ENCODE measurements at regions not wholly inside any gene's neighbourhood (a gene's known extent, or its start where the extent isn't known, plus 50 kb on each side); places are given as distances from the start of the nearest gene placed in this dataset.

- Histone ChIP-seq H4K20me1 (ENCODE audit: insufficient read depth) (no peaks in the 10 kb centered on the region), H3K27ac (ENCODE audit: low read length) (no peak overlapping the region), H3K27me3 (ENCODE audit: insufficient read depth, low read depth, low read length) (no peaks in the 10 kb centered on the region), H2AFZ (ENCODE audit: low read depth, low read length) (no peak overlapping the region), H3K4me3 (ENCODE audit: low read length) (no peak overlapping the region), H3K9me2 (ENCODE audit: insufficient read depth, low read length) (no peaks in the 10 kb centered on the region), H3F3A (ENCODE audit: insufficient read depth, low read length, poor library complexity, severe bottlenecking) (no peaks in the 10 kb centered on the region), H3K9ac (ENCODE audit: low read length) (no peak overlapping the region), H3K36me3 (ENCODE audit: insufficient read depth, low read length) (no peaks in the 10 kb centered on the region), H3K4me2 (ENCODE audit: low read length) (no peak overlapping the region), H3K9me3 (ENCODE audit: low read length) (no peaks in the 10 kb centered on the region), H3K79me2 (replicated peaks; ENCODE audit: insufficient read depth, low read length) (no peaks in the 10 kb centered on the region)
- TF ChIP-seq TAF1 (IDR thresholded peaks at IDR 0.05; ENCODE audit: low read depth), result no peak
- TF ChIP-seq, protein P1, sequence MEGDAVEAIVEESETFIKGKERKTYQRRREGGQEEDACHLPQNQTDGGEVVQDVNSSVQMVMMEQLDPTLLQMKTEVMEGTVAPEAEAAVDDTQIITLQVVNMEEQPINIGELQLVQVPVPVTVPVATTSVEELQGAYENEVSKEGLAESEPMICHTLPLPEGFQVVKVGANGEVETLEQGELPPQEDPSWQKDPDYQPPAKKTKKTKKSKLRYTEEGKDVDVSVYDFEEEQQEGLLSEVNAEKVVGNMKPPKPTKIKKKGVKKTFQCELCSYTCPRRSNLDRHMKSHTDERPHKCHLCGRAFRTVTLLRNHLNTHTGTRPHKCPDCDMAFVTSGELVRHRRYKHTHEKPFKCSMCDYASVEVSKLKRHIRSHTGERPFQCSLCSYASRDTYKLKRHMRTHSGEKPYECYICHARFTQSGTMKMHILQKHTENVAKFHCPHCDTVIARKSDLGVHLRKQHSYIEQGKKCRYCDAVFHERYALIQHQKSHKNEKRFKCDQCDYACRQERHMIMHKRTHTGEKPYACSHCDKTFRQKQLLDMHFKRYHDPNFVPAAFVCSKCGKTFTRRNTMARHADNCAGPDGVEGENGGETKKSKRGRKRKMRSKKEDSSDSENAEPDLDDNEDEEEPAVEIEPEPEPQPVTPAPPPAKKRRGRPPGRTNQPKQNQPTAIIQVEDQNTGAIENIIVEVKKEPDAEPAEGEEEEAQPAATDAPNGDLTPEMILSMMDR (IDR thresholded peaks at IDR 0.05; ENCODE audit: poor library complexity, severe bottlenecking), result no peak
- no peak for TF ChIP-seq EZH2 (IDR thresholded peaks at IDR 0.05; ENCODE audit: borderline replicate concordance, insufficient read depth, low read length, poor library complexity, severe bottlenecking)
- no peak for TF ChIP-seq POLR2AphosphoS5 (IDR thresholded peaks at IDR 0.05)
- no peak for TF ChIP-seq REST (IDR thresholded peaks at IDR 0.05; ENCODE audit: borderline replicate concordance)
- TF ChIP-seq RAD21 (conservative IDR thresholded peaks at IDR 0.05), result no peak
- TF ChIP-seq MXI1 (conservative IDR thresholded peaks at IDR 0.05; ENCODE audit: poor library complexity, severe bottlenecking), result no peak
- no peak for TF ChIP-seq SMC3 (conservative IDR thresholded peaks at IDR 0.05; ENCODE audit: poor library complexity)
- no peak for TF ChIP-seq EP300 (conservative IDR thresholded peaks at IDR 0.05; ENCODE audit: poor library complexity, severe bottlenecking)
Observed at GRCh38 chr20:52596256-52596655, 375.9 kb upstream of the TSHZ2 start.

DNA sequence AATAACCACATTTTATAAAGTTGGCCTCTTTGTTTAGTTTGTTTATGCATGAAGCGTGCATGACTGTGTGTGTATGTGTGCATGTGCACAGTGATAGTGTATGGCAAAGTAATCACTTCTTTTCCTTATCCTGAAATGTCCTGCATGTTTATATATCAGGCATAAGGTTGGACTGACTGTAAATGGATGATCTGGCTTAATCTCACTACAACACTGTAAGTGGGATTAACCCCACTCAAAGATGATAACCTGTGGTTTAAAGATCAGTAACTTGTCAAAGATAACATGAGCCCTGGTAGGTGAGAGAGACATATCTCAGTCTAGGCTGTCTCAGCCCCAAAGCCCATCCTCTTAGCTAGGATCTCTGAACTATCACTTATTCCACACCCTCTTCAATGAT, 376.6 kb upstream of the TSHZ2 start:
- Histone ChIP-seq H3K9me3 (ENCODE audit: low read length) (no peaks in the 10 kb centered on the region), H3K27ac (ENCODE audit: low read length) (no peak overlapping the region), H3K4me2 (ENCODE audit: low read length) (no peak overlapping the region), H2AFZ (ENCODE audit: low read depth, low read length) (no peak overlapping the region), H3K27me3 (ENCODE audit: insufficient read depth, low read depth, low read length) (no peaks in the 10 kb centered on the region), H4K20me1 (ENCODE audit: insufficient read depth) (no peaks in the 10 kb centered on the region), H3F3A (ENCODE audit: insufficient read depth, low read length, poor library complexity, severe bottlenecking) (no peaks in the 10 kb centered on the region), H3K36me3 (ENCODE audit: insufficient read depth, low read length) (no peaks in the 10 kb centered on the region), H3K9me2 (ENCODE audit: insufficient read depth, low read length) (no peaks in the 10 kb centered on the region), H3K9ac (ENCODE audit: low read length) (no peak overlapping the region), H3K79me2 (replicated peaks; ENCODE audit: insufficient read depth, low read length) (no peaks in the 10 kb centered on the region), H3K4me3 (ENCODE audit: low read length) (no peak overlapping the region)
- no peak for TF ChIP-seq SMC3 (conservative IDR thresholded peaks at IDR 0.05; ENCODE audit: poor library complexity)
- no peak for TF ChIP-seq REST (IDR thresholded peaks at IDR 0.05; ENCODE audit: borderline replicate concordance)
- TF ChIP-seq MXI1 (conservative IDR thresholded peaks at IDR 0.05; ENCODE audit: poor library complexity, severe bottlenecking), result no peak
